Dendritic cell treated with granulocyte-macrophage colony-stimulating factor and Interleukin-4, amounts not matched to agents 40 ng/mL and 50 ng/mL, for 4 days (primary cell): ENCODE measurements at regions not wholly inside any gene's neighbourhood (a gene's known extent, or its start where the extent isn't known, plus 50 kb on each side); places are given as distances from the start of the nearest gene placed in this dataset.
"Not testable (repeated sequence)": the region's sequence is repeated elsewhere in the genome, so short reads cannot be mapped to it uniquely, and the experiment has no call there.

Source experiments
- H3K27ac Mint-ChIP-seq: one replicate; pipeline ENCODE4 v1.8.0; 2022; ENCODE audit warnings: mild to moderate bottlenecking, mixed read lengths
- H3K27me3 Mint-ChIP-seq: one replicate; pipeline ENCODE4 v1.8.0; 2022; ENCODE audit warnings: mild to moderate bottlenecking, mixed read lengths
- H3K36me3 Mint-ChIP-seq: one replicate; pipeline ENCODE4 v1.8.0; 2022; ENCODE audit warnings: low read depth, mixed read lengths
- H3K4me1 Mint-ChIP-seq: one replicate; pipeline ENCODE4 v1.8.0; 2022; ENCODE audit warnings: low read depth, mixed read lengths
- H3K4me3 Mint-ChIP-seq: one replicate; pipeline ENCODE4 v1.8.0; 2022; ENCODE audit warnings: mild to moderate bottlenecking, moderate library complexity, mixed read lengths
- H3K9me3 Mint-ChIP-seq: one replicate; pipeline ENCODE4 v1.8.0; 2022; ENCODE audit warnings: mixed read lengths
- intact Hi-C: fragments of 100-400 bp; cut with micrococcal nuclease; formaldehyde crosslinking; loops from one replicate; pipeline ENCODE4 v1.15.0; 2022

DNA sequence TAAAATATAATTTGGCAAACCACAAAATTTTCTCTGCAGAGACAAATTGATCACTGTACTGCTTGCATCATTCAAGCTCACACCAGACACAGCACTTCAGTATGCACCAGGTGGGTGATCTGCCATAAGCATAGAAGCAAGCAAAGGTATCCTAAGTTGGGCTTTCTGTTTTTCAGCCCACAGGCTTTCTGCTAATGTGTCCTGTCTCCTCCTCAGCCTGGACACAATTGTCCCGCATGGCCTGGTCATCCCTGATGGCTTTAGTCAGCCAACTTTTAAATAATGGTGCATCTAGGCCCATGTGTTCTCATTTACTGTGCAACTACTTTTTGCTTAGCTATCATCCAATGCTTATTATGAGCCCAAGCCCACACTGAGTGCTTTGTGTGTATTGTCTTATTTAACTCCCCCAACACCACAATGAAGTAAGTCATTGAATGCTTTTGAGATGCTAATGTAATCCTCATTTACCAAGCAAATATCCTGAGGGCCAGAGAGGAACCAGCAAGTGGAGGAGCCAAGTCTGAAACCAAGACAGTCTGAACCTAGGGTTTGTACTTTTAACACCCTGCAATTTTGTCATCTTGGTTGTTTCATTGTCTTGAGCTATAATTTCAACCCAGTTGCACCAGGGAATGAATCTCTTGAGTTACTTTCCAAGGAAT is 111.2 kb upstream of the SETBP1 start:
- Mint-ChIP-seq H3K27ac (no peak overlapping the region), H3K4me1 (peaks cover 12% of the 10 kb centered on the region), H3K36me3 (no peaks in the 10 kb centered on the region), H3K27me3 (no peaks in the 10 kb centered on the region), H3K9me3 (no peaks in the 10 kb centered on the region), H3K4me3 (no peak overlapping the region)
- intact Hi-C loops = no loop called here

DNA sequence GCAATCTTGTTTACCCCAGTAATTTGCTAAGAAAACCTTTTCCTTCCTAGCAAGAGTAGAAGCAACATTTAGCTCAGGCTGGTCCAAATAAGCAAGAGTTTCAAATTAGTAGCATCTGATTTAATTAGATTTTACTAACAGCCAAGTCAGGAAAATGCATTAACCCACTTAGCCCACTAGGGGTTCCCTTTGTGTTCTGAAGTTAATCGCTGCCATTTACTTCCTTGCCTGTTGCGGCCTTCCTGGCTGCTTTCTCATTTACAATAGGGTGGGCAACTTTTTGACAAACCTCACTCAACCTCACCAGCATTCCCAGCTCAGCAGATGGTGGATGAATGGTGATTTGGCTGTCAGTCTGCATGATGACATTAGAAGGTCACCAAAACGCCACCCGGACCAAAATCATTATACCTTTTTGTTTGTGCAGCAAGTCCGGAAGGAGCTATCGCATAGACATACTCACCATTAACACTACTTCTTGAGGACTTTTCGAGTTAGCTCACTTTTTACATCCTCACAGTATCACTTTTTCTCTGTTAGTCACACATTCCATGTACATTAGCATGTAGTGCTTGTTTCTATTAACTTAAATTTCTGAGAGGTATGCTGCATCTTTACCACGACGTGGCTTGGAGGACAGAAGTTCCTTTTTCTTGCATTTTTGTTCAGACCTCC is 101.5 kb upstream of the SETBP1 start:
- Mint-ChIP-seq H3K27ac (no peak overlapping the region), H3K4me1 (peaks cover 18% of the 10 kb centered on the region), H3K27me3 (peaks cover 7% of the 10 kb centered on the region), H3K4me3 (no peak overlapping the region), H3K36me3 (no peaks in the 10 kb centered on the region), H3K9me3 (peaks cover 3% of the 10 kb centered on the region)
- intact Hi-C loops = no loop called here

- H3K9me3 Mint-ChIP-seq = peaks cover 8% of the 10 kb centered on the region
- H3K27ac Mint-ChIP-seq = no peak overlapping the region
- peaks cover 18% of the 10 kb centered on the region for H3K4me1 Mint-ChIP-seq
- intact Hi-C loops = no loop called here
- peaks cover 9% of the 10 kb centered on the region for H3K27me3 Mint-ChIP-seq
- no peak overlapping the region for H3K4me3 Mint-ChIP-seq
- no peaks in the 10 kb centered on the region for H3K36me3 Mint-ChIP-seq
These were observed 100.9 kb upstream of the SETBP1 start for GRCh38 chr18:44579745-44580144.

DNA sequence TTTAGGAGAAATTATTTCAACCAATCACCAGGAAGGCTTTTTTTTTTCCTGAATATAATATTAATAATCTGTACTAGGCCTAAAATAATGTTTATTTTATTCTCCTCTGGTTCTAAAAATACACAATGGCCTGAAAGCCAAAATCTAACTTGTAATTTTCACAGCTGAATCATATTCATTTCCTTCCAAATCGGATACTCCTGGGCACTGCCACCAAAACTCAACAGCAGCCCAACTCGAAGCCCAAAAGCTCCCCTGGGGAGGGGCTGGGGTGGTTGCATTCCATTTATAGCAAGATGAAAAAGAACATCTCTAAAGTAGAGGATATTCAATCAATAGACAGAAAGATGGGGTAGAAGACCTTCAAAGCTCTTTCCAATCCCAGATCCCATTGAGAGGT is 100.5 kb upstream of the SETBP1 start:
- Mint-ChIP-seq H3K4me1 (peaks cover 18% of the 10 kb centered on the region), H3K36me3 (no peaks in the 10 kb centered on the region), H3K9me3 (peaks cover 8% of the 10 kb centered on the region), H3K27ac (no peak overlapping the region), H3K27me3 (peaks cover 9% of the 10 kb centered on the region), H3K4me3 (no peak overlapping the region)
- intact Hi-C loops = no loop called here

GRCh38 chr18:44580782-44581181 is 99.9 kb upstream of the SETBP1 start:
- H3K36me3 Mint-ChIP-seq, H3K27ac Mint-ChIP-seq, H3K4me3 Mint-ChIP-seq, H3K27me3 Mint-ChIP-seq, intact Hi-C loops, H3K9me3 Mint-ChIP-seq: not testable (repeated sequence)
- peaks cover 16% of the 10 kb centered on the region for H3K4me1 Mint-ChIP-seq

- intact Hi-C loops = no loop called here
- Mint-ChIP-seq H3K36me3 (no peaks in the 10 kb centered on the region), H3K4me3 (no peak overlapping the region), H3K27me3 (peaks cover 9% of the 10 kb centered on the region), H3K27ac (no peak overlapping the region), H3K4me1 (peaks cover 5% of the 10 kb centered on the region), H3K9me3 (peaks cover 8% of the 10 kb centered on the region)
These were observed 98.2 kb upstream of the SETBP1 start for GRCh38 chr18:44582456-44582855.

DNA sequence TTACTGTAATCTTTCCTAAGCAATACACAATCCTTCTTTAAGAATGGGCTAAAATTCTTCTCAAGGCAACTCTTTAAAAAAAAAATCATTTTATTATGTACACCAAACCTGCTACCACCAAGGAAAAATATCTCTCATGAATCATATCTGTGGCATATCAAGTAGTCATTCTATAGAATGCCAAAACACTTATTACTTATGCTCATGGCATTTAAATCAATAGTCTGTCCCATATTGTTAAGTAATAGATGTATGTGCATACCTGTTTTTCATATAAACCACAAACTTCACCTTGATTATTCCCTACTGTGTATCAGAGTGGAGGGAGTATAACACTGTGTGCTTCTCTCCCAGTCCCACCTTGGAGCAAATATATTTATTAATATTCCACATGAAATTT is 95.8 kb upstream of the SETBP1 start:
- Mint-ChIP-seq H3K27me3 (peaks cover 11% of the 10 kb centered on the region), H3K36me3 (no peaks in the 10 kb centered on the region), H3K4me3 (no peak overlapping the region), H3K27ac (no peak overlapping the region), H3K4me1 (peaks cover 12% of the 10 kb centered on the region), H3K9me3 (peaks cover 8% of the 10 kb centered on the region)
- intact Hi-C loops = no loop called here

- Mint-ChIP-seq H3K27ac (no peak overlapping the region), H3K27me3 (peaks cover 5% of the 10 kb centered on the region), H3K4me3 (no peak overlapping the region), H3K9me3 (peaks cover 8% of the 10 kb centered on the region), H3K4me1 (peaks cover 12% of the 10 kb centered on the region), H3K36me3 (no peaks in the 10 kb centered on the region)
- intact Hi-C loops = no loop called here
These were observed 93.7 kb upstream of the SETBP1 start for GRCh38 chr18:44586782-44587524.

DNA sequence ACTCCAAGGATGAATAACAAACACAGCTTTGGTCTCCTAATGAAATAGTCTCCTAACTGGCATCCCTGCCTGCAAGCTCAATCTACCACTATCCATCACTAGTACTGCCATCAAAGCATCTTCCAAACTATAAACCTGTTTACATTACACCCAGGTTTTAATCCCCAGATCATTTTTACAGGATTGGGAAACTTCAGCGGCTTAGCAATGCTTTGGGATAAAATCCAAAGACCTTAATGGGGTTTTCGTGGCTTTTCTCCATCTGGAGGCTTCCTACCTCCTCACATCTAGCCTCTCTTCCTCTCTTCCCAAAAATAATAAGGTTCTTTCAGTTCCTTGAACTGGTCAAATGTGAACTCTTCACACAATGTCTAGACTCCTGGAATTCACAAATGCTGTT is 92.2 kb upstream of the SETBP1 start:
- Mint-ChIP-seq H3K36me3 (no peaks in the 10 kb centered on the region), H3K27me3 (peaks cover 4% of the 10 kb centered on the region), H3K4me1 (peaks cover 12% of the 10 kb centered on the region), H3K4me3 (no peak overlapping the region), H3K9me3 (peaks cover 8% of the 10 kb centered on the region), H3K27ac (no peak overlapping the region)
- intact Hi-C loops = no loop called here

GRCh38 chr18:44589693-44590355 is 90.9 kb upstream of the SETBP1 start:
- intact Hi-C loops = no loop called here
- Mint-ChIP-seq H3K36me3 (no peaks in the 10 kb centered on the region), H3K9me3 (no peaks in the 10 kb centered on the region), H3K4me1 (peaks cover 12% of the 10 kb centered on the region), H3K27me3 (peaks cover 3% of the 10 kb centered on the region), H3K27ac (no peak overlapping the region), H3K4me3 (no peak overlapping the region)

DNA sequence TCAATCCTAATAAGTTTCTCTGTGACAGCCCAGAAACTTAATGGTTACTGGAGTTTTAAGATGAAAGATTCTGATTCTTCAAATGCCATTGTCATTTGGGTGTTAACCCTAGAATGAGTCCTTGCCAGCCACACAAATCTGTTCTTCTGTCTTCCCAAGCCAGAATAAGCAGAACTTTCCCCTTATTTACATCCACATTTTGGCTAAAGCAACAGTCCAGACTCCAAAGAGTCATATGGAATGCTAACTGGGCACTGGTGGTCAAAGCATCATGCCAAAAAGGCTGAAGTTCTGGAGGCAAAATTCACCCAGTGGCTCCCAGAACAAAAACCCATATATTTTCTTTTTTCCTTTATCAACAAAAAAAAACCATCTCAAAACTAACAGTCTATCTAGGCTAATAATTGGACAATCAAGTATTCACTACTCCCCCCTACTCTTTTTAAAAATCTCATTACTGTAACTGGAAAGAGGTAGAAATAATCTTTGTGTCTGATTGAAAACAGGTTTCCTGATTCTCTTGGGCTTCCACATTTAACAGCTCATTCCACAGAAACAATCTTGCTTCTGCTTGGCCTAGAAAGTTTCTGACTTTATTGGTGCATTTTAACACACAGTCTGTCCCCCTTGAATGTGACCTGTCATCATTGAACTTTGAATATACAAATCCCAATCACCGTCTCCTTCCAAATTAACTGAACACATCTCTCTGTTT is 89.6 kb upstream of the SETBP1 start:
- H3K27me3 Mint-ChIP-seq = peaks cover 3% of the 10 kb centered on the region
- no peak overlapping the region for H3K4me3 Mint-ChIP-seq
- H3K36me3 Mint-ChIP-seq = no peaks in the 10 kb centered on the region
- intact Hi-C loops = no loop called here
- peaks cover 12% of the 10 kb centered on the region for H3K4me1 Mint-ChIP-seq
- H3K27ac Mint-ChIP-seq = no peak overlapping the region
- H3K9me3 Mint-ChIP-seq = no peaks in the 10 kb centered on the region

- Mint-ChIP-seq H3K27me3 (peaks cover 4% of the 10 kb centered on the region), H3K27ac (no peak overlapping the region), H3K36me3 (no peaks in the 10 kb centered on the region), H3K4me1 (peaks cover 14% of the 10 kb centered on the region), H3K9me3 (no peaks in the 10 kb centered on the region), H3K4me3 (no peak overlapping the region)
- intact Hi-C loops = no loop called here
These were observed 88.0 kb upstream of the SETBP1 start for GRCh38 chr18:44592639-44593038.

GRCh38 chr18:44594799-44595467 is 85.8 kb upstream of the SETBP1 start:
- intact Hi-C loops = no loop called here
- H3K27ac Mint-ChIP-seq = no peak overlapping the region
- peaks cover 8% of the 10 kb centered on the region for H3K4me1 Mint-ChIP-seq
- H3K4me3 Mint-ChIP-seq = no peak overlapping the region
- peaks cover 3% of the 10 kb centered on the region for H3K27me3 Mint-ChIP-seq
- no peaks in the 10 kb centered on the region for H3K36me3 Mint-ChIP-seq
- no peaks in the 10 kb centered on the region for H3K9me3 Mint-ChIP-seq
